ENCODE measurements at regions not wholly inside any gene's neighbourhood (a gene's known extent, or its start where the extent isn't known, plus 50 kb on each side); places are given as distances from the start of the nearest gene placed in this dataset.

GRCh38 chr3:135758961-135759360, 206.6 kb upstream of the PPP2R3A start:
- Histone ChIP-seq H3K4me3 (ENCODE audit: insufficient read depth, low read length) (no peak overlapping the region), H3K4me1 (ENCODE audit: insufficient read depth, low read length) (no peaks in the 10 kb centered on the region), H3K27me3 (ENCODE audit: insufficient read depth, low read length) (no peaks in the 10 kb centered on the region), H3K79me2 (ENCODE audit: insufficient read depth, low read length) (no peaks in the 10 kb centered on the region), H3K9me3 (ENCODE audit: low read depth, low read length) (no peaks in the 10 kb centered on the region), H3K27ac (ENCODE audit: low read depth, low read length) (no peak overlapping the region), H3K36me3 (ENCODE audit: insufficient read depth, low read length) (no peaks in the 10 kb centered on the region), H2AFZ (ENCODE audit: low read length) (no peak overlapping the region), H3K4me2 (ENCODE audit: insufficient read depth, low read length) (no peak overlapping the region), H4K20me1 (ENCODE audit: insufficient read depth, low read length) (no peaks in the 10 kb centered on the region)
- TF ChIP-seq CTCF (IDR thresholded peaks at IDR 0.05; ENCODE audit: extremely low read depth, low read depth, low read length): no peak
- no peak for DNase-seq (ENCODE audit: insufficient read length, low spot score, missing footprints)

- no peaks in the 10 kb centered on the region for H3K27me3 ChIP-seq (ENCODE audit: insufficient read depth, low read length)
- no peaks in the 10 kb centered on the region for H3K36me3 ChIP-seq (ENCODE audit: insufficient read depth, low read length)
- no peaks in the 10 kb centered on the region for H3K9me3 ChIP-seq (ENCODE audit: low read depth, low read length)
- H3K4me1 ChIP-seq (ENCODE audit: insufficient read depth, low read length): no peaks in the 10 kb centered on the region
- H3K27ac ChIP-seq (ENCODE audit: low read depth, low read length): no peak overlapping the region
- H2AFZ ChIP-seq (ENCODE audit: low read length): no peak overlapping the region
- no peak overlapping the region for H3K4me3 ChIP-seq (ENCODE audit: insufficient read depth, low read length)
- H4K20me1 ChIP-seq (ENCODE audit: insufficient read depth, low read length): no peaks in the 10 kb centered on the region
- no peak overlapping the region for H3K4me2 ChIP-seq (ENCODE audit: insufficient read depth, low read length)
- H3K79me2 ChIP-seq (ENCODE audit: insufficient read depth, low read length): no peaks in the 10 kb centered on the region
- no peak for DNase-seq (ENCODE audit: insufficient read length, low spot score, missing footprints)
- no peak for TF ChIP-seq CTCF (IDR thresholded peaks at IDR 0.05; ENCODE audit: extremely low read depth, low read depth, low read length)
Measured at GRCh38 chr3:135759651-135760050, 205.9 kb upstream of the PPP2R3A start.

DNA sequence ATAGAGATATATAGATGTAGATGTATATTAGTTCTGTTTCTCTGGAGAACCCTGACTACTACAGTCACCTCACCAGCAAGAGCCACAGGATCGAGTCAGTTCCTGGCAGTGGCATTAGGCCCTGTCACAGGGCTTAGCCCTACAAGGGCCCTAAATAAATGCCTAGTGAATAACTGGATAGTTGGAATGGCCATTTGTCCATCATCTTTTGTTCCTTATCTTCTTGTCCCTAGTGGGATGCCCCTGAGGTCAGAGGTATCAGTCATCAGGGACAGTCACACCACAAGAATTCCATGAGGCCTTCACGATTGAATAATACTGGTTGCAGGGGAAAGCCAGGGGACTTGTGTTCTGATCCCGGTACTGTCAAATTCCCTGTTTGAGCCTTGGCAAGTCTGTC, 204.9 kb upstream of the PPP2R3A start:
- no peak for DNase-seq (ENCODE audit: insufficient read length, low spot score, missing footprints)
- TF ChIP-seq CTCF (IDR thresholded peaks at IDR 0.05; ENCODE audit: extremely low read depth, low read depth, low read length): no peak
- H3K4me1 ChIP-seq (ENCODE audit: insufficient read depth, low read length): no peaks in the 10 kb centered on the region

DNA sequence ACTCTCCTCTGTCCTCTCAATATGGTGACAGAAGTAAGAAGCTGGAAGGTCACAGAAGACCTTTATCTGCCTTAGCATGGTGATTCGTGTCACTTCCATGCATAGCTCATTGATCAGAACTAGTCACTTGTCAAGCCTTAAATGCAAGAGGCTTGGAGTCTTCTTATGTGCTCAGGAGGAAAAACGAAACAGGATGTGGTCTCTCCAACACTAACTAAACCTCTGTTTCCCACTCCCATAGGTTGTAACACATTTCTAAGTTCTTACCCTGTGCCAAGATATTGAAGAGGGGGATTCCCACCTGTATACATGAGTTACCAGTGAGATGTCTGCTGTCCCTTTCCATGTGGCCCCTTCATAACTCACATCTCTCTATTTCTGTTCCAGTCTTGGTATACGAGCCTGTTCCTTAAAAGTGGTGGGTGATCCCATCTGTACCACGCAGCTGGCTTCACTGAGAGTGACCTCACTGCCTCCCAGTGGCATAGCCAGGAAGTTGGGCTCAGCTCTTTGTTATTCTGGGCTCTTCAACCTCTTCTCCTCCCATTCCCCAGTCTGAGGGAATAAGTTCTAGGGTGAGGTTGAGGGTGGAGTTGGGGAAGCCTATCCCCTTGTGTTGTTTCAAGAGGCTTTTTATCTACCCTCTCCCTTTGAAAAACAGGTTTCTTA, 203.2 kb upstream of the PPP2R3A start:
- no peak overlapping the region for H3K27ac ChIP-seq (ENCODE audit: low read depth, low read length)
- no peak overlapping the region for H2AFZ ChIP-seq (ENCODE audit: low read length)
- no peak overlapping the region for H3K4me2 ChIP-seq (ENCODE audit: insufficient read depth, low read length)
- TF ChIP-seq CTCF (IDR thresholded peaks at IDR 0.05; ENCODE audit: extremely low read depth, low read depth, low read length): no peak
- H3K4me1 ChIP-seq (ENCODE audit: insufficient read depth, low read length): no peaks in the 10 kb centered on the region
- H3K36me3 ChIP-seq (ENCODE audit: insufficient read depth, low read length): no peaks in the 10 kb centered on the region
- no peak overlapping the region for H3K4me3 ChIP-seq (ENCODE audit: insufficient read depth, low read length)
- H3K79me2 ChIP-seq (ENCODE audit: insufficient read depth, low read length): no peaks in the 10 kb centered on the region
- H3K9me3 ChIP-seq (ENCODE audit: low read depth, low read length): no peaks in the 10 kb centered on the region
- no peak for DNase-seq (ENCODE audit: insufficient read length, low spot score, missing footprints)
- H3K27me3 ChIP-seq (ENCODE audit: insufficient read depth, low read length): no peaks in the 10 kb centered on the region
- H4K20me1 ChIP-seq (ENCODE audit: insufficient read depth, low read length): no peaks in the 10 kb centered on the region

More for the DNA sequence above, 204.9 kb upstream of the PPP2R3A start:
- Histone ChIP-seq H3K27me3 (ENCODE audit: insufficient read depth, low read length) (no peaks in the 10 kb centered on the region), H3K79me2 (ENCODE audit: insufficient read depth, low read length) (no peaks in the 10 kb centered on the region), H3K4me3 (ENCODE audit: insufficient read depth, low read length) (no peak overlapping the region), H3K4me2 (ENCODE audit: insufficient read depth, low read length) (no peak overlapping the region), H3K36me3 (ENCODE audit: insufficient read depth, low read length) (no peaks in the 10 kb centered on the region), H4K20me1 (ENCODE audit: insufficient read depth, low read length) (no peaks in the 10 kb centered on the region), H3K27ac (ENCODE audit: low read depth, low read length) (no peak overlapping the region), H2AFZ (ENCODE audit: low read length) (no peak overlapping the region), H3K9me3 (ENCODE audit: low read depth, low read length) (no peaks in the 10 kb centered on the region)
